Neuronal stem cell (in vitro differentiated cells): ENCODE measurements at regions not wholly inside any gene's neighbourhood (a gene's known extent, or its start where the extent isn't known, plus 50 kb on each side); places are given as distances from the start of the nearest gene placed in this dataset. TPM values are rescaled to one million over a fixed set of nuclear protein-coding genes. Genes with fewer than 3 reads are reported as not detected.

ENCODE experiments used
- small RNA-seq: library from polyadenylated mRNA; stranded (forward); fragments of <200 nt; extraction: miRNeasy Mini kit (QIAGEN cat#:217004); gene quantifications from one replicate; pipeline ENCODE3, GENCODE V24; 2013; ENCODE audit not compliant: insufficient read depth

Small RNAs in the stretch of these regions (small RNA-seq; reads per million reads assigned to genes)
- gene MTND4LP2, result not detected
